Endothelial cell of umbilical vein (primary cell): ENCODE measurements at regions not wholly inside any gene's neighbourhood (a gene's known extent, or its start where the extent isn't known, plus 50 kb on each side); places are given as distances from the start of the nearest gene placed in this dataset.

Experiments used
- BruUV-seq: library from RNA; stranded (reverse); fragments of 400-500 nt; replicated peaks from 2 replicates; lab custom pipeline; 2021; lab: Mats Ljungman, UMichigan
- CTCF ChIA-PET: fragments of 300-600, 350-600 bp; sonication (Branson Sonifier 250); formaldehyde crosslinking; loops from one replicate; lab custom pipeline; 2021; ENCODE audit warnings: antibody characterized with exemption, inconsistent platforms; lab: Charles Lee
- POLR2A ChIA-PET: fragments of 300-600, 350-600 bp; sonication (Branson Sonifier 250); formaldehyde crosslinking; loops from one replicate; lab custom pipeline; 2021; ENCODE audit warnings: antibody characterized with exemption, inconsistent platforms; lab: Charles Lee
- DNase-seq: peaks from one replicate; pipeline ENCODE4 v3.0.0-alpha.2; 2011; ENCODE audit warnings: low read depth, low spot score
- FAIRE-seq: peaks from 2 replicates; lab custom pipeline; 2011; peaks lifted over from hg19 to GRCh38; lab: Jason Lieb, UNC
- H2AFZ ChIP-seq: 2 replicates; pipeline ENCODE4 v1.6.0; 2012; ENCODE audit warnings: low read depth, low read length, control low read depth, inconsistent platforms
- H3K27ac ChIP-seq: 2 replicates; pipeline ENCODE4 v1.5.1; 2011; ENCODE audit warnings: low read depth, mild to moderate bottlenecking, control low read depth, low read length, moderate library complexity; ENCODE audit not compliant: insufficient read depth
- H3K27me3 ChIP-seq, 2 experiments: 2 replicates each; pipeline versions ENCODE4 v1.6.0 to v1.6.1; 2011; ENCODE audit warnings: low read length in 2 of 2, mixed read lengths in 1 of 2; ENCODE audit not compliant: control insufficient read depth in 2 of 2, insufficient read depth in 2 of 2
- H3K36me3 ChIP-seq, 2 experiments: 2 replicates in 1 of 2; 3 replicates in 1 of 2; pipeline ENCODE4 v1.5.1; 2011; ENCODE audit warnings: low read length in 2 of 2, mild to moderate bottlenecking in 1 of 2, moderate library complexity in 1 of 2; ENCODE audit not compliant: control insufficient read depth in 2 of 2, insufficient read depth in 2 of 2; ENCODE audit errors: extremely low read depth in 1 of 2
- H3K4me1 ChIP-seq: 3 replicates; pipeline ENCODE4 v1.5.1; 2011; ENCODE audit warnings: mild to moderate bottlenecking, low read length; ENCODE audit not compliant: control insufficient read depth, insufficient read depth; ENCODE audit errors: extremely low read depth
- H3K4me2 ChIP-seq: 2 replicates; pipeline ENCODE4 v1.6.1; 2011; ENCODE audit warnings: low read length, control low read depth, mixed read lengths; ENCODE audit not compliant: insufficient read depth
- H3K4me3 ChIP-seq, 3 experiments: fragments of 200-600 bp in 1 of 3; sonication (generic), shearing (Covaris generic) in 1 of 3; replicated peaks in 1 of 3; 2 replicates each; pipeline ENCODE4 v1.5.1; 2011 to 2016; ENCODE audit warnings: control low read depth in 3 of 3, low read length in 3 of 3, mild to moderate bottlenecking in 2 of 3, inconsistent platforms in 1 of 3, low read depth in 1 of 3, moderate library complexity in 1 of 3; ENCODE audit not compliant: insufficient read depth in 1 of 3
- H3K79me2 ChIP-seq: 2 replicates; pipeline ENCODE4 v1.6.0; 2012; ENCODE audit warnings: low read length, inconsistent platforms; ENCODE audit not compliant: control insufficient read depth, insufficient read depth
- H3K9ac ChIP-seq: replicated peaks from 2 replicates; pipeline ENCODE3; 2011; ENCODE audit warnings: low read length, control low read depth; ENCODE audit not compliant: insufficient read depth; ENCODE audit errors: extremely low read depth
- H3K9me1 ChIP-seq: replicated peaks from 3 replicates; pipeline ENCODE4 v1.6.0; 2011; ENCODE audit warnings: mild to moderate bottlenecking, low read length; ENCODE audit not compliant: control insufficient read depth, insufficient read depth; ENCODE audit errors: extremely low read depth
- H3K9me3 ChIP-seq: replicated peaks from 2 replicates; pipeline ENCODE4 v1.5.1; 2012; ENCODE audit warnings: low read length, inconsistent platforms; ENCODE audit not compliant: control insufficient read depth, insufficient read depth
- H4K20me1 ChIP-seq: replicated peaks from 2 replicates; pipeline ENCODE3; 2011; ENCODE audit warnings: mild to moderate bottlenecking, low read length; ENCODE audit not compliant: control insufficient read depth, insufficient read depth; ENCODE audit errors: extremely low read depth
- CTCF ChIP-seq, 2 donors: IDR thresholded peaks; 1 replicate in 1 of 2; 2 replicates in 1 of 2; pipeline ENCODE4 v1.5.1; 2011; ENCODE audit warnings: low read length in 2 of 2, mild to moderate bottlenecking in 2 of 2, moderate library complexity in 2 of 2, control low read depth in 1 of 2, inconsistent platforms in 1 of 2, low read depth in 1 of 2; ENCODE audit not compliant: insufficient read depth in 1 of 2; ENCODE audit errors: extremely low read depth in 1 of 2
- EZH2 ChIP-seq: IDR thresholded peaks from 2 replicates; pipeline ENCODE4 v1.6.1; 2012; ENCODE audit warnings: borderline replicate concordance, low read depth, mild to moderate bottlenecking, moderate library complexity, low read length, inconsistent platforms; ENCODE audit not compliant: severe bottlenecking
- GATA2 ChIP-seq: IDR thresholded peaks from 2 replicates; pipeline ENCODE4 v1.7.0; 2011; ENCODE audit warnings: low read depth, mild to moderate bottlenecking, moderate library complexity, mixed read lengths, low read length; ENCODE audit not compliant: insufficient read length, insufficient read depth
- JUN ChIP-seq: IDR thresholded peaks from 2 replicates; pipeline ENCODE4 v1.6.1; 2011; ENCODE audit warnings: borderline replicate concordance, low read depth; ENCODE audit not compliant: insufficient read length, insufficient read depth
- MYC ChIP-seq: IDR thresholded peaks from one replicate; pipeline ENCODE4 v1.6.1; 2011; ENCODE audit warnings: mild to moderate bottlenecking, low read depth, low read length
- POLR2A ChIP-seq: IDR thresholded peaks from 2 replicates; pipeline ENCODE4 v1.6.1; 2012; ENCODE audit warnings: low read depth, mild to moderate bottlenecking, control low read depth, low read length
- POLR2AphosphoS5 ChIP-seq: IDR thresholded peaks from 2 replicates; pipeline ENCODE4 v1.6.1; 2012; ENCODE audit warnings: low read depth, mild to moderate bottlenecking, control low read depth, low read length, moderate library complexity; ENCODE audit not compliant: insufficient read depth
- dilution Hi-C: fragments of 300-500 bp; cut with MboI; formaldehyde crosslinking; loops from one replicate; pipeline ENCODE4 v1.15.0; 2019; ENCODE audit warnings: low sequenced_read_pairs; ENCODE audit not compliant: extremely low pct_ligation_motif_present
- intact Hi-C: fragments of 100-400 bp; cut with micrococcal nuclease; formaldehyde crosslinking; loops from one replicate; pipeline ENCODE4 v1.10.0; 2022

- no peak overlapping the region for H3K4me3 ChIP-seq
- peaks cover 0 to 5% of the 10 kb centered on the region in 2 experiments for H3K27me3 ChIP-seq
- no peaks in the 10 kb centered on the region for H3K9me1 ChIP-seq
- H4K20me1 ChIP-seq, result no peaks in the 10 kb centered on the region
- POLR2A ChIA-PET, result no interaction called here
- no peak overlapping the region for H3K27ac ChIP-seq
- no peak overlapping the region for H3K9ac ChIP-seq
- H3K4me2 ChIP-seq, result no peak overlapping the region
- no peak overlapping the region for H2AFZ ChIP-seq
- no peaks in the 10 kb centered on the region for H3K9me3 ChIP-seq
- BruUV-seq, result no TSS peak
- CTCF ChIA-PET, result no interaction called here
- FAIRE-seq (no peak), DNase-seq (no peak)
- dilution Hi-C loops, result no loop called here
- no peaks in the 10 kb centered on the region for H3K4me1 ChIP-seq
- no peaks in the 10 kb centered on the region for H3K79me2 ChIP-seq
- no peaks in the 10 kb centered on the region for H3K36me3 ChIP-seq
- TF ChIP-seq CTCF (IDR thresholded peaks at IDR 0.05; ENCODE audit: extremely low read depth in 1 of 2, insufficient read depth in 1 of 2, low read depth in 1 of 2, low read length in 2 of 2), result no peak
- TF ChIP-seq POLR2AphosphoS5, result no peak
- no peak for TF ChIP-seq MYC
- no peak for TF ChIP-seq POLR2A
- no peak for TF ChIP-seq JUN
- TF ChIP-seq EZH2, result no peak
- no peak for TF ChIP-seq GATA2
- intact Hi-C loops, result no loop called here
These were observed 250.1 kb downstream of the BCL2 start for GRCh38 chr18:63069496-63069895.
